NCI-H82 treated with DMSO at 0.1 percent for 48 hours (cell line): ENCODE measurements at regions not wholly inside any gene's neighbourhood (a gene's known extent, or its start where the extent isn't known, plus 50 kb on each side); places are given as distances from the start of the nearest gene placed in this dataset.

Source experiments
- DNase-seq: peaks from one replicate; lab custom pipeline; 2025; ENCODE audit not compliant: unreplicated experiment; lab: John Stamatoyannopoulos, UW

DNA sequence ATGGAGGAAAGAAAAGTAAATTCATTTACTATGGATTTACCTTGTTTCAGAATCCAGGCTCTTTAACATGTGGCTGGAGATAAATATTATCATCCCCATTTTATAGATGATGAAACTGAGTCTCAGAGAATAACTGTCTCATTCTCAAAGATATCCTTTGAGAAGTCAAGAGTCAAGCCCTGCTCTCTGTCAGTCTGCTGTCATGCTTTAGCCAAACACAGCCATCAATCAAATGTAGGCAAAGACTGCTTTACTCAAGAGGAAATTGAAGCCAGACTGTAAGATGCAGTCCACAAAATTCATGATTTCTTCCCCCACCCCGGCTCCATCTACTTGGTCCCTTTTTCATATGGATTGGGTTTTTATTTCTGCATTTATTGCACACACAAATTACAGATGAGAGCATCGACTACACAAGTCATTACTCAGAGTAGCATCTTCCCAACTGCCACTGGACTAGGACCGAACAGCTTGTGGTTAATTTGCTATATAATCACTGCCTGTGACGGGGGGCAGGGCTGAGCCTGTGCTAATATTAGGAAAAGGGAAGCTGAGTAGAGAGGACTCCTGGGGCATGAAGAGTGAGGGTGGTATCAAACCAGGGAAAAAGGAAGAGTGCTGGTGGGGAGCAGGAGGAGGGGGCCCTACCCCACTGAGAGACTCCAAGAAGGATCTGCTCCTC, 102.7 kb upstream of the TOP1 start:
- DNase-seq = no peak

DNA sequence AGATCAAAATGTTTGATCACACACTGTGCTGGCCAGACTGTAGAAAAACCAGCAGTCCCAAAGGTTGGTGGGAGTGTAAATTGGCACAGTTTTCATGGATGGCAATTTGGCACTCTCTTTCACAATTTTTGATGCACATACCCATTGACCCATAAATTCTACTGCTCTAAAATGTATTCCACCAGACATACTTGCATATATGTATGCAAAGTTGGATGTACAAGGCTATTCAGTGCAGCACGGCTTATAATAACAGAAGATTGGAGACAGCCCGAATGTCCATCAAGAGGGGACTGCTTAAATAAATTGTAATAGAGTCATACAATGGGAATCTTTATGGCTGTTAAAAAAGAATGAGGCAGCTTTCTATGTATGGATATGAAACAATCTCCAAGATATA, 101.7 kb upstream of the TOP1 start:
- no peak for DNase-seq

DNA sequence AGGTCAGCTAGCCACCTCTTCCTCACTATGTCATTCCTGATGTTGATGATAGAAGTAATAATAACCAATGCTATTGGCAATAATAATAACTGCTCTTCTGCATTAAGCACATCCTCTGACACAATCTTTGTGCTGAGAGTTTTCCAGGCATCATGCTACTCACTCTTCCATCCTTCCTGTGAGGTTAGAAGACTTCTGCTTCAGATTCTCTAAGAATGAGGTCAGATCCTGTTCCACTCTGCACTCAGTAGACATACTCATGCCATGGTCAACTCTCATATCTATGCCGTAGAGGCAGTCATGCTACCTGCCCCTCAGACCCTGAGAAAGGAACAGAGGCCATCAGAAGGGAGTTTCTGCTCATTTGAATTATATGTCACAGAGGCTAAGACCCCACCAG, 98.1 kb upstream of the TOP1 start:
- DNase-seq = no peak

DNA sequence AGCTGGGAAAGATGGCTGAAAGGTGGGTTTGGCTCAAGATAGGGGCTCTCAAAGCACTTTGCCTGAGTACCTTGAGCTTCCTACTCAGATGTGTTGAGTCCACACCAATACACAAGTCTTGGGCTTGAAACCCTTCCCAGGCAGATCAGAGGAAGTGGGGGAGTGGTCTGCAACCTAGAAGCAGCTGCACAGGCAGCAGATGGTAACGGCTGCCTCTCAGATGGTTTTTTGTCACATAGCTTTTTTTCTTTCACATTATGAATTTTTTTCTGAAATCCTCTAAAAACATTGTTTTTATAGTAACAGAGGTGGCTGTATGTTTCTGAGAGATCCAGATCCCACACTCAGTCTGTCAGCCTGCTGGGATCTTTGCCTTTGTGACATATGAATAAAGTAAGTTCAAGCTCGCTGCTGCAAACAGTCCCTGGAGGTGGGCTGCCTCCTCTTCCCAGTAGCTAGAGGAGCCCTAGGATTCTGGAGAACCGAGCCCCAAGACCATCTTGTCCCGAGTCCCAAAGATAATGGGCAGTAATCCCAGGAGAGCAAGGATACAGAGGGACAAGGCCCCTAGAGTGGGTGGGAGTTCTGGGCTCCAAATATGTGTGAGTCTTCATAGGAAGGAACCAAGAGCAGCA, 97.1 kb upstream of the TOP1 start:
- no peak for DNase-seq

DNA sequence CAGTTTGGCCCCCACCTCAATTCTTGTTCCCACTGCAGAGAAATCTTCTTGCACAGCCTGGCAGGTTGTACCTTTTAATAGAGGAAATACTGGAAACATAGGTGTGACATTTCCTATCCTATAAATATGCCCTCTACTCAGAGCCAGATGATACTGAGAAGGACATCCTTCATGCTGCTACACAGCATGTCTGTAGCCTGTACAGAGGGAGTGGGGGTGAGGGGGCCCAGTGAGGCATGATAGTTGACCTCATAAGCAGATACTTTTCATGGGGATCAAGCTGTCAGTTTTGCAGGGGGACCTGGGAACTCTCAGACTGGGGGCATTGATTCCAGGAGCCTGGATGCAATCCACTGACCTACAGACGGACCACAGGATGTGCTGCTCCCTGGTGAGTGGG, 96.2 kb upstream of the TOP1 start:
- DNase-seq = no peak

DNA sequence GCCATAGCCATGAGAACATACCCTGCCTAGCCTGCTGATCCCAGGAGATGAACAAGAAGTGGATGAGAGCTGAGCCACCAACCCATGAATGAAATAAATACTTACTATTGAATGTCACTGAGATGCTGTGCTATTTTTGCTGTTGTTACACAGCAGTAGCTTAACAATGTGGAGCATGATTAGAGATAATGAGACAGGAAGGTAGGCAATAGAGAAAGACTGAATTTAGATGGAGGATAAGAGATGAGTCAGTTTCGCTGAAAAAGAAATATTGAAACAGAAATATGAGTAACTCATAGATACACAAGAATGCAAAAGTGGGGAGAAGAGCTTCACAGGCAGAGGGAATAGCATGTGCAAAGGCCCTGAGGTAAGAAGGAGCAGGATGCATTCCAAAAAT, 94.9 kb upstream of the TOP1 start:
- DNase-seq = no peak

DNA sequence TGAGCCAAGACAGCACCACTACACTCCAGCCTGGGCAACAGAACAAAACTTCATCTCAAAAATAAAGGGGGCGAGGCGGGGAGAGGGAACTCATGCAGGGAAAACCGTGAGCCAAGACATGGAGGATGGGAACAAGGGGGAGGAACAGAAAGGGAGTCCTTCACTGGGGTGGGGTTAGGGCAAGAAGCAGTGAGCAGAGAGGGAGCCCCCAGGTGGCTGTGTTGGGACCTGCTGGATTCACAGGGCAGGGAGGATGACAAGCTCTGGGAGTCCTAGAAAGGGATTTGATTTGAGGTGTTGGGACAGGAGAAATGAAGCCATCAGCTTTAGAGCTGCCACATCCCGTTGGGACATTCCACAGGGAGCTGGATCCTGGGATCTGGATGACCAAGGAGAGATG, 90.6 kb upstream of the TOP1 start:
- no peak for DNase-seq

DNA sequence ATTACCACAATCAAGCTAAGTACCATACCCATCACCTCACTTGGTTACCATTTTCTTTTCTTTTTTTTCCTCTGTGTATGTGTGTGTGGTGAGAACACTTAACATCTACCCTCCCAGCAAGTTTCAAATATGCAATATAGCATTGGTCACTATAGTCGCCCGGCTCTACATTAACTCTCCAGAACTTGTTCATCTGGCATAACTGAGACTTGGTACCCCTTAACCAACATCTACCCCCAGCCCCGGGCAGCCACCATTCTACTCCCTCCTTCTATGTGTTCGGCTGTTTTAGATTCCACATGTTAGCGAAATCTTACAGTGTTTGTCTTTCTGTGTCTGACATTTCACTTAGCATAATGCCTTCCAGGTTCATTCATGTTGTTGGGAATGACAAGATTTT, 89.0 kb upstream of the TOP1 start:
- DNase-seq = no peak

DNA sequence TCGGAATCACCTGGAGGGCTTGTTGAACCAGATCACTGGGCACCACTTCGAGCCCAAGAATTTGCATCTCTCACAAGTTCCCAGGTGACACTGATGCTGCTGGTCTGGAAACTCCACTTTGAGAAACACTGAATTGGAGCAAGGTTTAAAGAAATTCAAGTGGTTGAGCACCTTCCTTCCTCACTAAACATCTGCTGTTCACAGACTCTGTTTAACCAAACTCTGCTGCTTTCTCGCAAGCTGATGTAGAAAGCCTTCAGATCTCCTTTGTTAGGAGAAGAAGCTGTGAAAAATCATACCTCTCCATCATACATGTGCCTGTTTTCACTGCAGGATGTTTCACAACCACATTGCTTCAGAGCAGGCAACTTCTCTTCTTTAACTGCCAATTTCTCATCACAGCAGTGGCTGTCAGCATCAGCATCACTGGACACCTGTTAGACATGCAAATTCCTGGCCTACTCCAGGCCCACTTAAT, 87.5 kb upstream of the TOP1 start:
- DNase-seq = no peak

DNA sequence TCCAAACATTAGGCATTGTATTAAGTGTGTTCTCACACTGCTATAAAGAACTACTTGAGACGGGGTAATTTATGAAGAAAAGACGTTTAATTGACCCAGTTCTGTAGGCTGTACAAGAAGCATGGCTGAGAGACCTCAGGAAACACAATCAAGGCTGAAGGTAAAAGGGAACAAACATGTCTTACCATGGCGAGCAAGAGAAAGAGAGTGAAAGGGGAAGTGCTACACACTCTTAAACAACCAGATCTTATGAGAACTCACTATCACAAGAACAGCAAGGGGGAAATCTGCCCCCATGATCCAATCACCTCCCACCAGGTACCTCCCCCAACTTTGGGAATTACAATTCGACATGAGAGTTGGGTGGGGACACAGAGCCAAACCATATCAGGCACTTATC, 86.6 kb upstream of the TOP1 start:
- DNase-seq = no peak

DNA sequence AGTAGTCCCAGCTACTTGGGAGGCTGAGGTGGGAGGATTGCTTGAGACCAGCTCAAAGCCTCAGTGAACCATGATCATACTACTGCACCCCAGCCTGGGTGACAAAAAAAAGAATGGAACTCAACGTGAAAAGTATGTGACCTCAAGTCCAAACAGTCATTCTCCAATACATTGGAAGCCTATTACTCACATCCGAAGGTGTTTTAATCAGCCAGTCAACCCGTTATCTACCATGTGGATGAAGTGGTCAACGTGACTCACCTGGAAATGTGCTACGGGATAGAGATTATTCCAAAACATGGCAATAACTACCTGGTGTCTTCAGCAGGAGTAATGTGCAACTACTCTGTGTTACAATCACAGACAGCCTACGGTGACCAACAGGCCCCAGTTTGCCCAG, 85.8 kb upstream of the TOP1 start:
- DNase-seq = no peak

DNA sequence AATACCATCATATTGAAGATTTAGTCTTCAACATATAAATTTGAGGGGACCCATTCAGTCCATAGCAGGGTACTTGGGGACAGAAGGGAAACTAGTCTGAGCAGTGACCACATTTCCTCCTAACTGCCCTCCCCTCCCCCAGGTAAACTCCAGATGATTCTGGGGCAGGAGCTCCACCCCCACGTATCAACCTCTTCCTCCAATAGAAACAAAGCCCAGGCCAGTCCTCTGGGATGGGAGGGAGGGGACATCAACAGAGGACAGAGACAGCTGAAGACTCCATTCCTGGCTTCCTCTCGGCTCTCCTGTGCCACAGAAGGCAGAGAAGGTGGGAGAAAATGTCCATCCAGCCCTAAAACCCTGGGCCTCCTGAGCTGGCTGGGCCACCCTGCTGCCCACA, 85.0 kb upstream of the TOP1 start:
- DNase-seq = no peak

DNA sequence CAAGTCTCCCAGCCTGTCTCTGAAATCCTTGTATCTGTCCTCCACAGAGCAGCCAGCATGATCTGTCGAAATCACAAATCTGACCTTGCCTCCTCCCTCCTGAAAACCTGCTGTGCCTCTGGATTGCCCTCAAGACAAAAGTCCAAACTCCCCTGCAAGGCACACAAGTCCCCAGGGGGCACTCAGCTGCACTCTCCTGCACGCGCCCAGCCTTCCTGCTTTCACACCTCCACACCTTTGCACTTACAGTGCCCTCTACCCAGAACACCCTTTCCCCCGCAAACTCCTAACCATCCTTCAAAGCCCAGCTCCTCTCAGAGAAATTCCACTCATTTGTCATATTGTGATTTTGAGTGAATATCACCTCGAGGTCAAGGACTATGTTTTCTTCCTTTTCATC, 83.4 kb upstream of the TOP1 start:
- no peak for DNase-seq

DNA sequence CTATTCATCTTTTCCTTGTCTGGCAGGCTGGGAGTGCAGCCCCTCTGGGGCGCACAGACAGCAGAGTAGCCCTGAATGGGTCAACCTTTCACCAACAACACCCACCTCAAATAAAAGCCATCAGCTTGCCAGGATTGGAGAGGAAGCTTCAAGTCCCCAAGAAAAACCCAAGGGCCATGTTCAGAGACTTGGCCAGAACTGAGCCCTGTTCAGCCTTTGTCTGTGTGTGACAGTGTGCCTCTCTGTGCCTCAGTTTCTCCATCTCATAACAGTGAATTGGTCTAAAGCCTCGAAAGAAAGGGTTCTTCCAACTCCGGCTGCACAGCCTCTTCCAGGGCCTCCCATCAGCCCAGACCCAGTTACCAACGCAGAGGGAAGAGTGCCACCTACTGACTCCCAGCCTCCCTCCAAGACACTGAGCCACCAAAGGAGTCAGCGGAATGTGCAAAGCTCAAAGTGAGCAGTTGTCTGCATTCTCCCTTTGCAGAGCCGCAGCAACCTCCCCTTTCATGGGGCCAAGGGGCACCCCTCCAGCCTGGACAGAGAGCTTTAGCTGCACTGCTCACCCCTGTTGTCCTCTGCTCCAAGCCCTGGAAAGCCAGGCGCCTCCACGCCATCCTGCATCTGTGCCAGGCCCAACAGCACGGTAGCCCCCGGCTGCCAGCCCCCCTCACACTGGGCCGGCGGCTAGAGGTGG, 82.7 kb upstream of the TOP1 start:
- no peak for DNase-seq

DNA sequence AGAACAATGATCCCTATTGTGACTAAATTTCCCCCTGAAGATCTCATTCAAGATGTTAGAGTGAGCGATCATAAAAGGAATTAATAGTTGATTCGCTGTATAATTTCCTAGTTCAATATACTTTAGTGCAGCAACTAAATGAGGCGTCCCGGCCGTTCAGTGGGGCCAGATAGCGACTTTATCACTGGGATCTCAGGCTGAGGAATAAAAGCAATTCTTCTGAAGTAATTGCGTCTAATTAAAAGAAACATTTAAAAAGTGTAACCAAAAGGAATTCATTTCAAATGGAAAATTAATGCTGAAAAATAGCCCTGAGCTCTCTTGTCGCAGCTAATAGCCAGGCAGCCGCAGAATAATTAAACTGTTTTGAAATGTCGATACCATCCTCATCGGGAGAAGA, 82.2 kb upstream of the TOP1 start:
- no peak for DNase-seq

DNA sequence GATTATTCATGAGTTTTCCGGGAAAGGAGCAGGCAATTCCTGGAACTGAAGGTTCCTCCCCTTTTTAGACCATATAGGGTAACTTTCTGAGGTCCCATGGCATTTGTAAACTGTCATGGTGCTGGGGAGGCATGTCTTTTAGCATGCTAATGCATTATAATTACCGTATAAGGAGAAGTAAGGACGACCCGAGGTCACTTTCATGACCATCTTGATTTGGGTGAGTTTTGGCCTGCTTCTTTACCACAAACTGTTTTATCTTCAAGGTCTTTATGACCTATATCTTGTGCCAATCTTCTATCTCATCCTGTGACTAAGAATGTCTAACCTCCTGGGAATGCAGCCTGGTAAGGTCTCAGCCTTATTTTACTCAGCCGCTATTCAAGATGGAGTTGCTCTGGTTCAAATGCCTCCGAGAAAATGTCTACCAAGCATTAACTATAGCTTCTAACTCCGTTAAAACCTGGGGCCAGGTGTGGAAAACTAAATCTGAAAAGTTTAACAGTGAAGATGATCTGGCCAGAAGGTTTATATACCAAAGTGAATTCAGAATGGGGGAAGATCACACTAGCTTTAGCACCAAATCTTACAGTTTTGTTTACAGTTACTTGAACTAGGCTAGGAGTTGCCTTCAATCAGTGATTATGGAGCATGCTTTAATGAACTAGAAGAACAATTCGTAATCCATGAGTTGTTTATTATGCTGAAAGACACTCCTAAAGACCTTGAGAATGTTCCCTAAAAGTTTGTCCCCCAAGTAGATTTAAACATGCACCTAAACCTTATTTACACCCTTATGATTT, 80.0 kb upstream of the TOP1 start:
- no peak for DNase-seq

DNA sequence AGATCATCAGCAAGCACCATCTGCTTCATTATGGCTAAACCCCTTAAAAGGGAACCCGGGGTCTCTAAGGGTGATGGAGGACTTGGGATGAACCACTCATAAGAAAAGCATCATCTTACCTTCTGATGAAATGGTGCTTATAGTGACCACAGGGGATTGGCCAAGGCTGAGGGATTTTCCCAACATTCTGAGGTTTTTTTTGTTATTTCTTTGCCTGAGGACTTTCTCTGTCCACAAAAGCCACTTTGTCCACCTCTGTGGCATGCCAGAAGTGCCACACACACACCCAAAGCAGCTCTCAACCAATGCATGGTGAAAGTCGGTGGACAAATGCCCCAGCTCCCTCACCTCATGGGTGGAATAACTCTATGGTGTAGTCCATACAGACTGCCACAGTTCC, 79.3 kb upstream of the TOP1 start:
- DNase-seq = no peak

DNA sequence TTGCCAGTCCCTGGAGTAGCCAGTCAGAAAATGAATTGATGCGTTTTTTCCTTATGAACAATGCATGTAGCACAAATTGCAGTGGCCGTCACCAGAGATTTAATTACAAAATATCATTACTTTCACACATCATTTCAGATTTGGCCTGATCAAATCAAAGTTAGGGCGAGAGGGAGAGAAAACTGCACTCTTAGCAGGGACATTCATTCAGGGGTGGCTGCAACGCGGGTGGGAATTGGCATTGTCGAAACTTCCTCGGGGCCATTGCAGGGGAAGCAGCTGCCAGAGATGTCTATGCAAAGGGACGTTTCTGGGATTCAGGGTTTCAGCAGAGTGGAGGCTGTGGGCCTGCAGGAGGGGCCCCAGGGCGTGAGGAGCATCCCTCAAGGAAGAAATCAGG, 76.5 kb upstream of the TOP1 start:
- no peak for DNase-seq

DNA sequence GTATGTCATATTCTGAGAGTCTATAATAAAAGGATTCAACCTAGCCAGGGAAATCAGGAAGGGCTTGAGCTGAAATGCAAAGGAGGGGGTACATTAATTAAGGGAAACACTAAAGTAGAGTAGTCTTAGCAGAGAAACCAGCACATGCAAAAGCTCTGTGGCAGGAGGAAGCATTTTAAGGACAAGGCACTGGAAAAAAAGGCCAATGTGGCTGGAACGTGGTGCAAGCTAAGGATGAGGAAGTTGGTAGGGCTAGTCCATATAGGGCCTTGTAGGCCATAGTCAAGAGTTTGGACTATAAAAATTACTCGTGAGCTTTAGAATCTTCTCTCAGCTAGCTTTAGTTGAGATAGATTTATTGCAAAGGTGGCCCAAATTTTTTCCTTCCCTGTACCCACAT, 75.2 kb upstream of the TOP1 start:
- DNase-seq = no peak

DNA sequence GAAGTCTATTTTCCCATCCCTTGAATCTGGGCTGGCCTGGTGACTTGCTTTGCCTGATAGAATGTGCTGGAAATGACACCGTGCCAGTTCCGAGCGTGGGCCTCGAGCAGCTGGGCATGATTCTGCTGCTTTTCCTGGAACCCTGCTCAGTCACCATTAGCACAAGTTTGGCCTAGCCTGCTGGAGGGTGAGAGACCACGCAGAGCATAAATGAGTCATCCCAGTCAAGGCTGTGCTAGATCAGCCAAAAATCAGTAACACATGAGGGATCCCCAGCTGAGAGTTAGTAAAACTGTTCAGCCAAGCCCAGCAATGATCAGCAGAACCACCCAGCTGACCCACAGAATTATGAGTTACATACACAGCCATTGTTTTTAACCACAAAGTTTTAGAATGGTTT, 74.8 kb upstream of the TOP1 start:
- no peak for DNase-seq

DNA sequence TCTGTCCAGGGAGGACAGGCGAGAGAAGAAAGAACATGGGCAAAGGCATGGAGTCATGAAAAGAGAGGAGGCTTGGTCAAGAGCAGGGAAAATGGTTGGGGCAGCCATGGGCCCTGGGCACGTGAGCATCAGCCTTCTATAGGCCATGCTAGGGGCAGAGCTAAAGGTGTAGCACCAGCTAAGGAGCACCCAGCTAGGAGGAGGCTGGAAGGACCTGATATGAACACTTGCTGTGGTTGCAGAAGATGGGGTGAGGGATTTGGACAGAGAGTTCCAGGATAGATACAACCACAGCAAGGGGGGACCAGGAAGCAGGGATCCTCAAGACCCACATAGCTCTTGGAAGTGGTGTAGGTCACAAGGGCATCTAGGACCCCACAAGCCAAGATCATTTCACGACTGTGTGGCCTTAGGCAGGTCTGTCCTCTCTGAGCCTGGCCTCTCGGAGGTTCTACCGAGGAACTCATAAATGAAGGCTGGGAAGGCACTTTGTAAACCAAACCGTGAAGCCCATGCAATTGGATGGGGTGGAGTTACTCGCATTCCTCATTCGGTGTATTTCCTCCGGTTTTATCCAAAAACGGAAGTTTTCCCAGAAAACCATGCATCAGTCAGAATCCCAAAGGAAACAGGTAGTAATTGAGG, 74.0 kb upstream of the TOP1 start:
- no peak for DNase-seq
